ENCODE measurements at regions not wholly inside any gene's neighbourhood (a gene's known extent, or its start where the extent isn't known, plus 50 kb on each side); places are given as distances from the start of the nearest gene placed in this dataset.

DNA sequence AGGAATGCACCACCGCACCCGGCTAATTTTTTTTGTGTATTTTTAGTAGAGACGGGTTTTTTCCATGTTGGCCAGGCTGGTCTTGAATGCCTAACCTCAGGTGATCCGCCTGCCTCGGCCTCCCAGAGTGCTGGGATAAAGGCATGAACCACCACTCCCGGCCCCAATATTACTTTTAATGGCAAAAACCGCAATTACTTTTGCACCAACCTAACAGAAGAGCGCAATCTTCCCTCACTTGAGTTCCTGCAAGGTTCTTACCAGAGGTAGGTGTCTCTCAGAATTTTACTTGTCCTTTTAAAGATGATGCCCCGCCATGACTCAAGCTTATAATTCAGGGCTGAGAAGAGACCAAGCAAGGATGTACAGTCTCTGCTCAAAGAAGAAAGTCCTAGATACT lies 1774.1 kb upstream of the PCDH20 start:
- H2AFZ ChIP-seq (ENCODE audit: control insufficient read depth, low read depth, low read length), result no peak overlapping the region
- TF ChIP-seq, protein P1, sequence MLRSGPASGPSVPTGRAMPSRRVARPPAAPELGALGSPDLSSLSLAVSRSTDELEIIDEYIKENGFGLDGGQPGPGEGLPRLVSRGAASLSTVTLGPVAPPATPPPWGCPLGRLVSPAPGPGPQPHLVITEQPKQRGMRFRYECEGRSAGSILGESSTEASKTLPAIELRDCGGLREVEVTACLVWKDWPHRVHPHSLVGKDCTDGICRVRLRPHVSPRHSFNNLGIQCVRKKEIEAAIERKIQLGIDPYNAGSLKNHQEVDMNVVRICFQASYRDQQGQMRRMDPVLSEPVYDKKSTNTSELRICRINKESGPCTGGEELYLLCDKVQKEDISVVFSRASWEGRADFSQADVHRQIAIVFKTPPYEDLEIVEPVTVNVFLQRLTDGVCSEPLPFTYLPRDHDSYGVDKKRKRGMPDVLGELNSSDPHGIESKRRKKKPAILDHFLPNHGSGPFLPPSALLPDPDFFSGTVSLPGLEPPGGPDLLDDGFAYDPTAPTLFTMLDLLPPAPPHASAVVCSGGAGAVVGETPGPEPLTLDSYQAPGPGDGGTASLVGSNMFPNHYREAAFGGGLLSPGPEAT (IDR thresholded peaks at IDR 0.05; ENCODE audit: low read depth), result no peak
- TF ChIP-seq ZNF24 (IDR thresholded peaks at IDR 0.05) (no peak), NFYB (IDR thresholded peaks at IDR 0.05; ENCODE audit: insufficient read depth, low read depth, low read length) (no peak), EGR1 (IDR thresholded peaks at IDR 0.05; ENCODE audit: borderline replicate concordance in 1 of 2, low read depth in 2 of 2, low read length in 2 of 2) (no peak), TARDBP (IDR thresholded peaks at IDR 0.05; ENCODE audit: borderline replicate concordance) (no peak), SREBF2 (IDR thresholded peaks at IDR 0.05; ENCODE audit: low read length) (no peak), RBBP5 (conservative IDR thresholded peaks at IDR 0.05) (no peak), JUNB (IDR thresholded peaks at IDR 0.05) (no peak), EED (IDR thresholded peaks at IDR 0.05; ENCODE audit: low read depth) (no peak), EP300 (IDR thresholded peaks at IDR 0.05; ENCODE audit: borderline replicate concordance in 1 of 2, control insufficient read depth in 1 of 2, low read depth in 2 of 2, low read length in 2 of 2) (no peak)
- TF ChIP-seq, protein P2, sequence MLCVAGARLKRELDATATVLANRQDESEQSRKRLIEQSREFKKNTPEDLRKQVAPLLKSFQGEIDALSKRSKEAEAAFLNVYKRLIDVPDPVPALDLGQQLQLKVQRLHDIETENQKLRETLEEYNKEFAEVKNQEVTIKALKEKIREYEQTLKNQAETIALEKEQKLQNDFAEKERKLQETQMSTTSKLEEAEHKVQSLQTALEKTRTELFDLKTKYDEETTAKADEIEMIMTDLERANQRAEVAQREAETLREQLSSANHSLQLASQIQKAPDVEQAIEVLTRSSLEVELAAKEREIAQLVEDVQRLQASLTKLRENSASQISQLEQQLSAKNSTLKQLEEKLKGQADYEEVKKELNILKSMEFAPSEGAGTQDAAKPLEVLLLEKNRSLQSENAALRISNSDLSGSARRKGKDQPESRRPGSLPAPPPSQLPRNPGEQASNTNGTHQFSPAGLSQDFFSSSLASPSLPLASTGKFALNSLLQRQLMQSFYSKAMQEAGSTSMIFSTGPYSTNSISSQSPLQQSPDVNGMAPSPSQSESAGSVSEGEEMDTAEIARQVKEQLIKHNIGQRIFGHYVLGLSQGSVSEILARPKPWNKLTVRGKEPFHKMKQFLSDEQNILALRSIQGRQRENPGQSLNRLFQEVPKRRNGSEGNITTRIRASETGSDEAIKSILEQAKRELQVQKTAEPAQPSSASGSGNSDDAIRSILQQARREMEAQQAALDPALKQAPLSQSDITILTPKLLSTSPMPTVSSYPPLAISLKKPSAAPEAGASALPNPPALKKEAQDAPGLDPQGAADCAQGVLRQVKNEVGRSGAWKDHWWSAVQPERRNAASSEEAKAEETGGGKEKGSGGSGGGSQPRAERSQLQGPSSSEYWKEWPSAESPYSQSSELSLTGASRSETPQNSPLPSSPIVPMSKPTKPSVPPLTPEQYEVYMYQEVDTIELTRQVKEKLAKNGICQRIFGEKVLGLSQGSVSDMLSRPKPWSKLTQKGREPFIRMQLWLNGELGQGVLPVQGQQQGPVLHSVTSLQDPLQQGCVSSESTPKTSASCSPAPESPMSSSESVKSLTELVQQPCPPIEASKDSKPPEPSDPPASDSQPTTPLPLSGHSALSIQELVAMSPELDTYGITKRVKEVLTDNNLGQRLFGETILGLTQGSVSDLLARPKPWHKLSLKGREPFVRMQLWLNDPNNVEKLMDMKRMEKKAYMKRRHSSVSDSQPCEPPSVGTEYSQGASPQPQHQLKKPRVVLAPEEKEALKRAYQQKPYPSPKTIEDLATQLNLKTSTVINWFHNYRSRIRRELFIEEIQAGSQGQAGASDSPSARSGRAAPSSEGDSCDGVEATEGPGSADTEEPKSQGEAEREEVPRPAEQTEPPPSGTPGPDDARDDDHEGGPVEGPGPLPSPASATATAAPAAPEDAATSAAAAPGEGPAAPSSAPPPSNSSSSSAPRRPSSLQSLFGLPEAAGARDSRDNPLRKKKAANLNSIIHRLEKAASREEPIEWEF (IDR thresholded peaks at IDR 0.05; ENCODE audit: insufficient replicate concordance, low read depth, low read length), result no peak
- TF ChIP-seq, protein P3, sequence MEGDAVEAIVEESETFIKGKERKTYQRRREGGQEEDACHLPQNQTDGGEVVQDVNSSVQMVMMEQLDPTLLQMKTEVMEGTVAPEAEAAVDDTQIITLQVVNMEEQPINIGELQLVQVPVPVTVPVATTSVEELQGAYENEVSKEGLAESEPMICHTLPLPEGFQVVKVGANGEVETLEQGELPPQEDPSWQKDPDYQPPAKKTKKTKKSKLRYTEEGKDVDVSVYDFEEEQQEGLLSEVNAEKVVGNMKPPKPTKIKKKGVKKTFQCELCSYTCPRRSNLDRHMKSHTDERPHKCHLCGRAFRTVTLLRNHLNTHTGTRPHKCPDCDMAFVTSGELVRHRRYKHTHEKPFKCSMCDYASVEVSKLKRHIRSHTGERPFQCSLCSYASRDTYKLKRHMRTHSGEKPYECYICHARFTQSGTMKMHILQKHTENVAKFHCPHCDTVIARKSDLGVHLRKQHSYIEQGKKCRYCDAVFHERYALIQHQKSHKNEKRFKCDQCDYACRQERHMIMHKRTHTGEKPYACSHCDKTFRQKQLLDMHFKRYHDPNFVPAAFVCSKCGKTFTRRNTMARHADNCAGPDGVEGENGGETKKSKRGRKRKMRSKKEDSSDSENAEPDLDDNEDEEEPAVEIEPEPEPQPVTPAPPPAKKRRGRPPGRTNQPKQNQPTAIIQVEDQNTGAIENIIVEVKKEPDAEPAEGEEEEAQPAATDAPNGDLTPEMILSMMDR (IDR thresholded peaks at IDR 0.05 in 2 of 3, conservative IDR thresholded peaks at IDR 0.05 in 1 of 3; ENCODE audit: control insufficient read depth in 2 of 3, extremely low read depth in 1 of 3, insufficient read depth in 1 of 3, low read depth in 3 of 3, low read length in 3 of 3), result no peak
- TF ChIP-seq, protein P4, sequence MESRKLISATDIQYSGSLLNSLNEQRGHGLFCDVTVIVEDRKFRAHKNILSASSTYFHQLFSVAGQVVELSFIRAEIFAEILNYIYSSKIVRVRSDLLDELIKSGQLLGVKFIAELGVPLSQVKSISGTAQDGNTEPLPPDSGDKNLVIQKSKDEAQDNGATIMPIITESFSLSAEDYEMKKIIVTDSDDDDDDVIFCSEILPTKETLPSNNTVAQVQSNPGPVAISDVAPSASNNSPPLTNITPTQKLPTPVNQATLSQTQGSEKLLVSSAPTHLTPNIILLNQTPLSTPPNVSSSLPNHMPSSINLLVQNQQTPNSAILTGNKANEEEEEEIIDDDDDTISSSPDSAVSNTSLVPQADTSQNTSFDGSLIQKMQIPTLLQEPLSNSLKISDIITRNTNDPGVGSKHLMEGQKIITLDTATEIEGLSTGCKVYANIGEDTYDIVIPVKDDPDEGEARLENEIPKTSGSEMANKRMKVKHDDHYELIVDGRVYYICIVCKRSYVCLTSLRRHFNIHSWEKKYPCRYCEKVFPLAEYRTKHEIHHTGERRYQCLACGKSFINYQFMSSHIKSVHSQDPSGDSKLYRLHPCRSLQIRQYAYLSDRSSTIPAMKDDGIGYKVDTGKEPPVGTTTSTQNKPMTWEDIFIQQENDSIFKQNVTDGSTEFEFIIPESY (IDR thresholded peaks at IDR 0.05), result no peak
- no peak overlapping the region for H3K9ac ChIP-seq (ENCODE audit: control insufficient read depth, insufficient read depth, low read length)
- ATAC-seq (no peak), FAIRE-seq (no peak), DNase-seq (ENCODE audit: low read depth, low spot score) (no peak)
- intact Hi-C loops (cut with micrococcal nuclease; ENCODE audit: unreplicated experiment) (no loop called here), in situ Hi-C loops (cut with MboI) (no loop called here)
- no peaks in the 10 kb centered on the region for H3K4me1 ChIP-seq (ENCODE audit: control insufficient read depth, insufficient read depth, low read length)
- CTCF ChIA-PET, result no interaction called here
- no TSS peak for BruUV-seq (replicated peaks)
- H4K20me1 ChIP-seq (ENCODE audit: control insufficient read depth, insufficient read depth), result no peaks in the 10 kb centered on the region
- H3K4me2 ChIP-seq (ENCODE audit: control insufficient read depth, insufficient read depth), result no peak overlapping the region
- no peak overlapping the region for H3K27ac ChIP-seq (ENCODE audit: control insufficient read depth, insufficient read depth)
- no peak overlapping the region for H3K4me3 ChIP-seq
- H3K36me3 ChIP-seq (ENCODE audit: control insufficient read depth in 2 of 2, insufficient read depth in 2 of 2, low read length in 1 of 2), result no peaks in the 10 kb centered on the region
- no peaks in the 10 kb centered on the region for H3K79me2 ChIP-seq (ENCODE audit: control insufficient read depth, insufficient read depth, low read length)
- SMC1A ChIA-PET (ENCODE audit: uncharacterized antibody, unreplicated experiment), result no interaction called here
- 36% methylated on average over 5 of the region's 9 CpGs for WGBS (ENCODE audit: insufficient coverage, insufficient replicate concordance, low lambda C conversion rate, missing lambda C conversion rate)
- RAD21 ChIA-PET (ENCODE audit: unreplicated experiment), result no interaction called here
- H3K27me3 ChIP-seq (replicated peaks in 1 of 2; ENCODE audit: control insufficient read depth in 2 of 2, insufficient read depth in 2 of 2, low read length in 1 of 2), result no peaks in the 10 kb centered on the region
- POLR2A ChIA-PET, result no interaction called here
- H3K9me3 ChIP-seq (replicated peaks; ENCODE audit: control insufficient read depth, insufficient read depth, low read length), result no peaks in the 10 kb centered on the region
